K562 (cell line): ENCODE measurements at regions not wholly inside any gene's neighbourhood (a gene's known extent, or its start where the extent isn't known, plus 50 kb on each side); places are given as distances from the start of the nearest gene placed in this dataset.

Source experiments
- ATAC-seq: fragments of 200-7000 bp; cut with Tn5 transposase; 3 replicates; pipeline ENCODE4 v1.9.1; 2020; ENCODE audit warnings: moderate library complexity
- BruUV-seq: library from RNA; stranded (reverse); fragments of 400-500 nt; replicated peaks from 2 replicates; lab custom pipeline; 2021; lab: Mats Ljungman, UMichigan
- CTCF ChIA-PET: fragments of 300-600 bp; formaldehyde crosslinking; extraction: SDS; loops from one replicate; lab custom pipeline; 2021; ENCODE audit warnings: low intra/inter-chr PET ratio; lab: Yijun Ruan, JAX
- POLR2A ChIA-PET: fragments of 300-600, 350-650 bp; sonication (Branson Sonifier 250); formaldehyde crosslinking; extraction: SDS; loops from one replicate; lab custom pipeline; 2021; ENCODE audit warnings: antibody characterized with exemption, inconsistent platforms; lab: Yijun Ruan, JAX
- DNase-seq, 4 experiments: peaks; one replicate each; pipeline versions ENCODE4 v3.0.0 to v3.0.0-alpha.2; 2011 to 2018; ENCODE audit warnings: low spot score in 3 of 4, mixed read lengths in 3 of 4; ENCODE audit errors: extremely low read depth in 1 of 4
- FAIRE-seq: peaks from 2 replicates; lab custom pipeline; 2011; peaks lifted over from hg19 to GRCh38; lab: Jason Lieb, UNC
- H2AFZ ChIP-seq: 2 replicates; pipeline ENCODE4 v1.6.0; 2011; ENCODE audit warnings: low read depth, low read length, control low read depth, inconsistent platforms
- H3K27ac ChIP-seq: fragments of 200-600 bp; 3 replicates; pipeline ENCODE4 v1.8.0; 2011; ENCODE audit warnings: low read depth, mild to moderate bottlenecking, control low read depth, inconsistent platforms, low read length, moderate library complexity, mixed read lengths; ENCODE audit errors: extremely low read depth
- H3K27me3 ChIP-seq, 2 experiments: fragments of 300-600 bp in 1 of 2; 2 replicates in 1 of 2; 3 replicates in 1 of 2; pipeline versions ENCODE4 v1.6.0 to v1.8.0; 2011; ENCODE audit warnings: inconsistent platforms in 2 of 2, low read length in 2 of 2, mild to moderate bottlenecking in 1 of 2, mixed read lengths in 1 of 2, moderate library complexity in 1 of 2; ENCODE audit not compliant: control insufficient read depth in 2 of 2, insufficient read depth in 2 of 2
- H3K36me3 ChIP-seq: fragments of 300-600 bp; 3 replicates; pipeline ENCODE4 v1.8.0; 2011; ENCODE audit warnings: mild to moderate bottlenecking, low read length, inconsistent platforms; ENCODE audit not compliant: control insufficient read depth, insufficient read depth
- H3K4me1 ChIP-seq, 2 experiments: fragments of 200-600 bp in 1 of 2; replicated peaks in 1 of 2; 2 replicates in 1 of 2; 3 replicates in 1 of 2; pipeline versions ENCODE4 v1.5.1 to v1.8.0; 2011; ENCODE audit warnings: inconsistent platforms in 2 of 2, low read length in 2 of 2, mild to moderate bottlenecking in 1 of 2, mixed read lengths in 1 of 2, moderate library complexity in 1 of 2; ENCODE audit not compliant: control insufficient read depth in 2 of 2, insufficient read depth in 2 of 2
- H3K4me2 ChIP-seq: 2 replicates; pipeline ENCODE4 v1.6.1; 2011; ENCODE audit warnings: low read length, control low read depth, inconsistent platforms, mixed read lengths; ENCODE audit not compliant: insufficient read depth
- H3K4me3 ChIP-seq: fragments of 200-600 bp; sonication (generic), shearing (Covaris generic); 2 replicates; pipeline ENCODE4 v1.5.1; 2016; ENCODE audit warnings: control low read depth, inconsistent platforms
- H3K79me2 ChIP-seq: fragments of 200-600 bp; 3 replicates; pipeline ENCODE4 v1.8.0; 2011; ENCODE audit warnings: low read length, inconsistent platforms; ENCODE audit not compliant: control insufficient read depth, insufficient read depth
- H3K9ac ChIP-seq, 2 experiments: 2 replicates each; pipeline versions ENCODE4 v1.6.0 to v1.6.1; 2011; ENCODE audit warnings: low read depth in 2 of 2, low read length in 2 of 2, control low read depth in 1 of 2, inconsistent platforms in 1 of 2, mild to moderate bottlenecking in 1 of 2, mixed read lengths in 1 of 2; ENCODE audit not compliant: insufficient read depth in 1 of 2
- H3K9me1 ChIP-seq: one replicate; pipeline ENCODE4 v1.6.0; 2011; ENCODE audit warnings: inconsistent platforms, mild to moderate bottlenecking, low read length, moderate library complexity; ENCODE audit not compliant: control insufficient read depth, insufficient read depth
- H3K9me3 ChIP-seq: replicated peaks from 2 replicates; pipeline ENCODE4 v1.5.1; 2011; ENCODE audit warnings: low read depth, low read length, inconsistent platforms; ENCODE audit not compliant: control insufficient read depth, insufficient read depth
- H4K20me1 ChIP-seq: replicated peaks from 2 replicates; pipeline ENCODE4 v1.6.1; 2011; ENCODE audit warnings: low read length, inconsistent platforms, mixed read lengths; ENCODE audit not compliant: control insufficient read depth, insufficient read depth
- CREB5 ChIP-seq: fragments of 250-450 bp; sonication (Bioruptor Pico); IDR thresholded peaks from 2 replicates; pipeline ENCODE4 v1.5.0; 2020; ENCODE audit warnings: mild to moderate bottlenecking
- DACH1 ChIP-seq: fragments of 450-650 bp; IDR thresholded peaks from 2 replicates; pipeline ENCODE4 v1.6.1; 2018; ENCODE audit not compliant: partially characterized antibody
- E2F8 ChIP-seq: fragments of 450-650 bp; IDR thresholded peaks from 2 replicates; pipeline ENCODE4 v1.7.1; 2018; ENCODE audit warnings: mild to moderate bottlenecking, low read depth; ENCODE audit not compliant: partially characterized antibody
- GTF3C2 ChIP-seq: IDR thresholded peaks from 3 replicates; pipeline ENCODE4 v1.6.1; 2011; ENCODE audit warnings: borderline replicate concordance, mild to moderate bottlenecking, moderate library complexity; ENCODE audit not compliant: insufficient read length; ENCODE audit errors: extremely low read depth
- HDAC1 ChIP-seq, 2 experiments: fragments of 450-650 bp; IDR thresholded peaks; 2 replicates each; pipeline ENCODE4 v1.6.1; 2016 to 2017; ENCODE audit warnings: inconsistent platforms in 1 of 2, mild to moderate bottlenecking in 1 of 2, moderate library complexity in 1 of 2
- HMBOX1 ChIP-seq: sonication (generic); IDR thresholded peaks from 2 replicates; pipeline ENCODE4 v1.6.1; 2016
- IFI16 ChIP-seq: fragments of 250-450 bp; sonication (Bioruptor Pico); IDR thresholded peaks from 2 replicates; pipeline ENCODE4 v2.1.2; 2022; ENCODE audit warnings: mild to moderate bottlenecking, inconsistent platforms
- MBD2 ChIP-seq: sonication (generic); IDR thresholded peaks from 2 replicates; pipeline ENCODE4 v1.6.1; 2016; ENCODE audit warnings: low read depth, borderline replicate concordance
- NCOA2 ChIP-seq, 2 experiments: fragments of 450-650 bp; IDR thresholded peaks; 2 replicates each; pipeline ENCODE4 v1.6.1; 2018; ENCODE audit warnings: mild to moderate bottlenecking in 2 of 2, moderate library complexity in 1 of 2; ENCODE audit not compliant: partially characterized antibody in 2 of 2
- NRF1 ChIP-seq, 2 experiments: fragments of 450-650 bp; IDR thresholded peaks in 1 of 2; conservative IDR thresholded peaks in 1 of 2; 2 replicates each; pipeline ENCODE4 v1.6.1; 2014; ENCODE audit warnings: mild to moderate bottlenecking in 2 of 2
- YBX1 ChIP-seq: fragments of 450-650 bp; IDR thresholded peaks from 2 replicates; pipeline ENCODE4 v1.7.1; 2016; ENCODE audit warnings: mild to moderate bottlenecking
- ZNF224 ChIP-seq: sonication (generic); formaldehyde crosslinking; IDR thresholded peaks from 2 replicates; pipeline ENCODE4 v1.8.0; 2022; ENCODE audit warnings: mild to moderate bottlenecking, missing genetic modification reagents
- ZNF239 ChIP-seq: fragments of 250-450 bp; sonication (Bioruptor Pico); IDR thresholded peaks from 2 replicates; pipeline ENCODE4 v1.4.0; 2020; ENCODE audit warnings: mild to moderate bottlenecking
- ZNF431 ChIP-seq: sonication (generic); formaldehyde crosslinking; IDR thresholded peaks from 2 replicates; pipeline ENCODE4 v1.8.0; 2022; ENCODE audit warnings: mild to moderate bottlenecking, missing genetic modification reagents
- WGBS: fragments of 100-300 bp; shearing (Covaris generic); methylation state at CpG from one replicate; pipeline ENCODE4 v1.1.6; 2016; ENCODE audit warnings: low coverage, mixed read lengths; ENCODE audit not compliant: insufficient coverage; ENCODE audit errors: missing lambda C conversion rate; 5-methylcytosine and 5-hydroxymethylcytosine counted together
- in situ Hi-C: fragments of 300-500 bp; cut with MboI; formaldehyde crosslinking; loops from 4 replicates; pipeline ENCODE4 v1.15.0; 2018; ENCODE audit warnings: inconsistent platforms, mixed read lengths
- intact Hi-C: fragments of 100-400 bp; cut with micrococcal nuclease; formaldehyde crosslinking; loops from 2 replicates; pipeline ENCODE4 v1.14.2; 2022

- TF ChIP-seq GTF3C2 = no peak
Measured at GRCh38 chr10:124313374-124313773, 105.3 kb downstream of the OAT start (continued).

GRCh38 chr10:124308811-124309210 lies 109.9 kb downstream of the OAT start:
- CTCF ChIA-PET = no interaction called here
- FAIRE-seq (no peak), DNase-seq (no peak)
- TF ChIP-seq ZNF224 (CRISPR knock-in tag) (no peak), E2F8 (no peak), IFI16 (CRISPR knock-in tag) (no peak), ZNF431 (CRISPR knock-in tag) (no peak), HDAC1 (IDR thresholded peaks at IDR 0.05) (no peak), MBD2 (no peak), YBX1 (no peak), ZNF239 (no peak), HMBOX1 (no peak), DACH1 (no peak), NRF1 (conservative IDR thresholded peaks at IDR 0.05 in 1 of 2, IDR thresholded peaks at IDR 0.05 in 1 of 2) (no peak), NCOA2 (IDR thresholded peaks at IDR 0.05; ENCODE audit: partially characterized antibody in 2 of 2) (no peak), CREB5 (CRISPR knock-in tag) (no peak)

More at GRCh38 chr10:124308811-124309210, 109.9 kb downstream of the OAT start:
- in situ Hi-C loops = no loop called here
- no peak overlapping the region for H3K4me3 ChIP-seq
- H3K27ac ChIP-seq = no peak overlapping the region
- peaks cover 0 to 18% of the 10 kb centered on the region in 2 experiments; a peak in 2 of 5 replicates for H3K27me3 ChIP-seq
- no peaks in the 10 kb centered on the region for H3K9me1 ChIP-seq
- H2AFZ ChIP-seq = no peak overlapping the region
- H3K4me2 ChIP-seq = no peak overlapping the region
- intact Hi-C loops = no loop called here
- H3K9me3 ChIP-seq = no peaks in the 10 kb centered on the region
- POLR2A ChIA-PET = no interaction called here
- ATAC-seq = no peak
- no TSS peak for BruUV-seq
- WGBS = 4% methylated on average over 3 of the region's 7 CpGs
- H4K20me1 ChIP-seq = no peaks in the 10 kb centered on the region
- H3K4me1 ChIP-seq = no peaks in the 10 kb centered on the region
- H3K9ac ChIP-seq = no peak overlapping the region
- no peaks in the 10 kb centered on the region for H3K79me2 ChIP-seq
- no peaks in the 10 kb centered on the region for H3K36me3 ChIP-seq
